ENCODE measurements at regions not wholly inside any gene's neighbourhood (a gene's known extent, or its start where the extent isn't known, plus 50 kb on each side); places are given as distances from the start of the nearest gene placed in this dataset.

- no peak overlapping the region for H3K27ac ChIP-seq
- TF ChIP-seq ZFX (IDR thresholded peaks at IDR 0.05; ENCODE audit: borderline replicate concordance) (no peak), CTCF (IDR thresholded peaks at IDR 0.05) (no peak)
These were observed 89.9 kb upstream of the TCF21 start for GRCh38 chr6:133799043-133799442.

GRCh38 chr6:133802861-133803260 is 86.1 kb upstream of the TCF21 start:
- H3K27ac ChIP-seq, result no peak overlapping the region
- TF ChIP-seq CTCF (IDR thresholded peaks at IDR 0.05) (no peak), ZFX (IDR thresholded peaks at IDR 0.05; ENCODE audit: borderline replicate concordance) (no peak)

- no peak for TF ChIP-seq ZFX (IDR thresholded peaks at IDR 0.05; ENCODE audit: borderline replicate concordance)
- TF ChIP-seq CTCF (IDR thresholded peaks at IDR 0.05), result no peak
- H3K27ac ChIP-seq, result no peak overlapping the region
These were observed 84.6 kb upstream of the TCF21 start for GRCh38 chr6:133804265-133804664.

GRCh38 chr6:133805876-133806275 is 83.0 kb upstream of the TCF21 start:
- no peak overlapping the region for H3K27ac ChIP-seq
- TF ChIP-seq CTCF (IDR thresholded peaks at IDR 0.05) (no peak), ZFX (IDR thresholded peaks at IDR 0.05; ENCODE audit: borderline replicate concordance) (no peak)

- no peak overlapping the region for H3K27ac ChIP-seq
- TF ChIP-seq CTCF (IDR thresholded peaks at IDR 0.05), result no peak
- TF ChIP-seq ZFX (IDR thresholded peaks at IDR 0.05; ENCODE audit: borderline replicate concordance), result no peak
These were observed 82.4 kb upstream of the TCF21 start for GRCh38 chr6:133806382-133807140.

GRCh38 chr6:133807501-133807900 is 81.4 kb upstream of the TCF21 start:
- H3K27ac ChIP-seq, result no peak overlapping the region
- TF ChIP-seq CTCF (IDR thresholded peaks at IDR 0.05) (no peak), ZFX (IDR thresholded peaks at IDR 0.05; ENCODE audit: borderline replicate concordance) (no peak)

- no peak for TF ChIP-seq ZFX (IDR thresholded peaks at IDR 0.05; ENCODE audit: borderline replicate concordance)
- TF ChIP-seq CTCF (IDR thresholded peaks at IDR 0.05), result no peak
- no peak overlapping the region for H3K27ac ChIP-seq
These were observed 79.5 kb upstream of the TCF21 start for GRCh38 chr6:133809406-133809805.
